GM18519 (cell line): ENCODE measurements at regions not wholly inside any gene's neighbourhood (a gene's known extent, or its start where the extent isn't known, plus 50 kb on each side); places are given as distances from the start of the nearest gene placed in this dataset.
"Not testable (repeated sequence)": the region's sequence is repeated elsewhere in the genome, so short reads cannot be mapped to it uniquely, and the experiment has no call there.

Experiments used
- ATAC-seq: cut with Tn5 transposase; IDR thresholded peaks from one replicate; pipeline ENCODE4 v1.9.1; 2021; ENCODE audit warnings: mild to moderate bottlenecking, moderate library complexity; ENCODE audit not compliant: unreplicated experiment, low FRiP score

DNA sequence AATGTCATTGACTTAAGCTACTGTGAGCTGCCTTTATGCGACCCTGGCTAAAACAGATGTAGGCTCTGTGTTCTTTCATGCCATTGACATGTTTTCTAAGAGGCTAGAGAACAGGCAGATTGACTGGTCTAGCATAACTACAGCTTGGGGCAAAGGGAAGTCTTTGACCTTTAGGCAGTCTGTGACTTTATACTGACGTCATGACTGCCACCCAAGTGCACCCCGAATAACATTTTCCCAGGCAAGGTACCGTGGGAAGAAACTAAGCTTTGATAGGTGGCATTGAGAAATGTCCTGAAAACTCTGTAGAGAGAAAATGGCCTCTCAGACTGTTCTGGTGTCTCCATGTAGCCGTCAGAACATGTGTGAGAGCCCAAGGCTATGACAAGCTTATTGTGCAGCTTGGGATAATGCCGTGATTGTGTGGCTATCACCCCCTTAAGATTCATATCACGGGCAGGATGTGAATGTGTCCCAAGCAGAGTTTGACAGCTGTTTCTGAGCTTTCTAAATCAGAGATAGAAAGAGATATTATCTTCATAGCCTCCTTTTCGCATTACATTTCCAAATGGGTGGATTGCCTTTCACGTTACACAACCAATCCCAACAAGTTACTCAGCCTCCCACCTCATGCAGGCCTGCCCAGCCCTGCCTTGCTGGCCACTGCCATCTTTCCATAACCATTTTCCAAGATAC is 672.2 kb upstream of the ACVR2A start:
- no peak for ATAC-seq

DNA sequence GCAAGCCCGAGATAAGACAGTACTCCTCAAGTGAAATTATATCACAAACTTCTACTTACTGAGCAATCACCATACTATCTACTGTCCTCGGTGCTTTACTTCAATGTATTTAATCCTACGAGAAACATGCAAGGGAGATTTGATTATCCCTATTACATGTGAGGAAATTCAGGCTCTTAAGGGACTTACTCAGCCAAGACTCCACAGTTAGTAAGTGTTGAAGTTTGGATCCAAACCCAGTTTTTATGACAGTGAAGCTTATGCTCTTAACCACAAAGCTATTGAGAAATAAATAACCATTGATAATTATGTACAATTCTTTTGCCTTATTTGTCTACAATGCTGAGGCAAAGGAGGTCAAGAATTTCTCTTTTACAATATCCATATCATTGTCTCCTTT is 672.9 kb upstream of the ACVR2A start:
- ATAC-seq, result no peak

DNA sequence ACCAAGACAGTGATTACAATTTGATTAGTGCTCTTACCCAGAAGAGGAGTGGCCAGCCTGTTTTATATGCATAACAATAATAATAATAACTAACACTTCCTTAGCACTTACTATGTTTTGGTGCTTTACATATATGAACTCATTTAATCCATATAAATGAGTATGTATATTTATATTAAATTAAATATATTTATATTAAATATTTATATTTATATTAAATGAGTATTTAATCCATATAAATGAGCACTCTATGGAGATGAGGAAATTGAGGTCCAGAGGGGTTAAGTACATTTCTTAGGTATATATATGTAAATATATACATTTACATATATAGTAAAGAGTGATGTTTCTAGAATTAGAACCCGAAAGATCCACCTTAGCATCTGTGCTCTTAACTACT is 673.9 kb upstream of the ACVR2A start:
- no peak for ATAC-seq

DNA sequence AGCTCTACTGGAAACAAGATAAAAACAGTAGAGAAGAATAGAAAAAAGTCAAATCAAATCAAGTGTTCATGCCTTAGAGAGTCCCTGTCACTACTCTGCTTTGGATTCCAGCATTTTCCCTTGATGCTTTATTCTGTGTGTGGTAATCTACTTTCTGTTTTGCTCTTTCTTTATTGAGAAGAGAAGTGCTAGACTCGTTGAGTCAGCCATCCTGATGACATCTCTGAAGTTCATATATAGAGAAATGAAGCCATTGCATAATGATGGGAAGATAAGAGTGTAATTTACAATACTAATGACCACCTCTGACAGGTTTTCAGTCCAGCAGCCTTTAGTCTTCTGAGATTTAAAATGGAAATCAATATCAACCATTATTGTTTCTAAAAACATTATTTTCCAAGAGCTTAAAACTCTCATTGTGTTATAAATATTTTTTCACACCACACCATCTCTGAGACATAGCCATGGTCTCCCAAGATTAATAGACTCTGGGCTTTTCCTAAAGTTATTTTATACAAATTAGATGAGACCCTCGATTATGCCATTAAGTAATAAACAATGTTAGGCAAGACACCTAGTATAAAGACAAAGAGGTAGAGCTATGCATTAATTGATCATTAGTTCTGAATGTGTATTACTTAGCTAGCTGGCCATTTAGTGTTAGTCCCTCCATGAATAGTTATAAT is 679.0 kb upstream of the ACVR2A start:
- ATAC-seq, result no peak

DNA sequence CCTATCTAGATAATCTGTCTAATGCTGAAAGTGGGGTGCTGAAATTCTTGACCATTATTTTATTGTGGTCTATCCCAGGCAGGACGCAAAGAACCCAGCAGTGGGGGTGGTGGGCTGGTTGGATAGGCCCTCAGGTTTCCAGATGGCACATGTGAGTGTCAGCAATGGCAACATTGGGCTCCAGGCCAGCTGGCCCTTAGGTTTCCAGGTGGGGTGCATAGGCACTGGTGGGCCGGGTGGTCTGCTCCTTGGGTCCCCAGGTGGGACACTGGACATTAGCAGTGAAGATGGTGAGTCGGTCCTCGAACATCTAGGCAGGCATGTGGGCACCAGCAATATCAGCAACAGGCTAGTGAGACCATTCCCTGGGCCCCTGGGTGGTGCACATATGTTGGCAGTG is 680.3 kb upstream of the ACVR2A start:
- no peak for ATAC-seq

DNA sequence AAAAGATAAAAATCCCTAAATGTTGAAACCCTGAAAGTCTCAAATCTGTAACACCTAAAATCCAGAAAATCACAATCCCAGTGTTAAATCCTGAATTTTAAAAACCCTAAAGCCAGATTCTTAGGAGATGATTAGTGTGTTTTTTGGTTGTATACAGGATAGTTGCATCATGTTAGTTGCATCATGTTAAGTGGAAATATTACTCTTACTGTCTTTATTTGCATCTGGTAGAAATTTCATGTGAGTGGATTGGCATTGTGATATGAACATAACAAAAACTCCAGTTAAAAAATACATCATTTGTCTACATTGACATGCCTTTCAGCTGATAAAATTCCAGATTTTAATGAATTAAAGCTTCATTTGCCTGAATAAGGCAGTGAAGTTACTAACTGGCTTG is 683.1 kb upstream of the ACVR2A start:
- no peak for ATAC-seq

DNA sequence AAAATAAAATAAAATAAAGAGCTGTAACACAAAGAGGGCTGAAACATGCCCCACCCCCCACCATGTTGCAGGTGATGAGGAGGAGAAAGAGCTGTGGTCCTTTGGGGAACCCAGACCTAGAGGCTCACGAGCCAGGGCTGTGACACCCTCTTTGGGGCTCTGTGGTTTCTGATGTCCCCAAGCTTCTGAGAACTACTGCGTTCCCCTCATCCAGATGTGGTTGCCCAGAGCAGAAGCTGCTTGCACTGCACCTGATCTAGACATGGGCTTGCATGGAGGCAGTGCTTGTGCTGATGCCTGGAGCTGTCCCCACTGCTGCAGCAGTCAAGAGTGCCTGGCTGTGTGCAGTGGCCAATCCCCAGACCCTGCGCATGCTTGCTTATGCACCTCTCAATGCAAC is 687.9 kb upstream of the ACVR2A start:
- no peak for ATAC-seq

DNA sequence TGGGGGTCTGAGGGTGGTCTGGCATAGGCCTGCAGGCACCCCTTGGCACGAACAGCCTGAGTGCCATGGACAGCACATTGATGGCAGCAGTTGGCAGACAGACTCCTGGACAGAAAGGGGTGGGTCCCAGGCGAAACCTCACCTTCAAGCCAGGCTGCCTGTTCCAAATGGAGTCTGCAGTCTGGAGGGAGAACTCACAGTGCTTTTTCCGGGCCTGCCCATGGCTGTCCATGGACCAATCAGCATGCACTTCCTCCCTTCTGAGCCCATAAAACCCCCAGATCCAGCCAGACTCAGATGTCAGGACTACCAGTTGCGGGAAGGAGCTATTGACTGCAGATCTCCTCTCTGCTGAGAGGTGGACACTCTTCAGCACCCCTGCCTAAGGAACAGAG is 694.6 kb upstream of the ACVR2A start:
- ATAC-seq, result no peak

DNA sequence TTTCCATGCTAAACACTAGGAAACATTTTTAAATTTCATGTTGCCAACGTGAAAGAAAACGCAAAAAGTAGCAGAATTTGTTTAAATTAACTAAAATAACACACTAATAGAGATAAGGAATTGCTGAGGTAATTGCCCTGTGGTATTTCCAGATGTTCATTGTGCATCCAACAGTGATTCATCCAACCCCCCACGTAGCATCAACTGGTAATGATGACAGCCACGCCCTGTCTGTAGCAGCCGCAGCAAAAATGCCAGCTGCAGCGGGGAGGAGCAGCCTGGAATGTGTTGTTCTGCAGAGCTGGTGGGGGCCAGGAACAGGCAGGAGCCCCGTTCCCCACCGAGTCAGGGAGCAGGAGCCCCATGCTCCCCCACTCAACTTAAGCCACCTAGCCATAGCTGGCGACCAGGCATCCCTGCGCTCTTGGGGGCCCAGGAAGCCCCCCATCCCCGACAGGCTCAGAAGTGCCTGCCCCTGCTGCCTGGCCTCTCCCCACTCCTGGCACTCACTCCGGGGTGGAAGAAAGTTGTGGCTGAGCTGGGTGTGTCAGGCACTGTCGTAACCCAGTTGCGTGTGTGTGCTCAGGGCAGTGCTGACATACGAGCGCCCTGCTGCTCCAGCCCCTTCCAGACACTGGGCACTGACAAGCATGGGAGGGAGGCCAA is 695.1 kb upstream of the ACVR2A start:
- no peak for ATAC-seq

DNA sequence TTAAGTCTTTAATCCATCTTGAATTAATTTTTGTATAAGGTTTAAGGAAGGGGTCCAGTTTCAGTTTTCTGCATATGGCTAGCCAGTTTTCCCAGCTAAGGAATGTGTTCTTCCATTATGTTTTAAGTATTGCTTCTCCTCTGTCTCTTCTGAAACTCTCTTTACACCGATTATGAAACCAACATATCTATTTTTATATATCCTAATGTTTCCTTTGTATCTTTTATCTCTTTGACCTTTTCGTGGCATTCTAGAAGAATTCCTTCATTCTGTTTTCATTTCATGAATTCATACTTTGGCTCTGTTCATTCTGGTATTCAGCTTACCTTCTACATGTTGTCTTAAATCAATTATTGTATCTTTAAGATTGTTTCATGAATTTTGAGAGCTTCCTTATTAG is 697.0 kb upstream of the ACVR2A start:
- ATAC-seq, result no peak

DNA sequence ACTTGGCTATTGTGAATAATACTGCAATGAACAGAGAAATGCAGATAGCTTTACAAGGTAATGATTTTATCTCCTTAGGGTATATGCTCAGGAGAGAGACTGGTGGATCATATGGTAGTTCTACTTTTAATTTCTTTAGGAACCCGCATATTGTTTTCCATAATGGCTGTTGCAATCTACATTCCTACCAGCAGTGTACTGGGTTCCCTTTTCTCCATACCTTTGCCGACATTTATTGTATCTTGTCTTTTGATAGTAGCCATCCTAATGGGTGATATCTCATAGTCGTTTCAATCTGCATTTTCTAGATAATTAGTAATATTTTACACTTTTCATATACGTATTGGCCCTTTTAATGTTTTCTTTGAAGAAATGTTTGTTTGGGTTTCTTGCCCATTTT is 702.9 kb upstream of the ACVR2A start:
- ATAC-seq, result no peak

DNA sequence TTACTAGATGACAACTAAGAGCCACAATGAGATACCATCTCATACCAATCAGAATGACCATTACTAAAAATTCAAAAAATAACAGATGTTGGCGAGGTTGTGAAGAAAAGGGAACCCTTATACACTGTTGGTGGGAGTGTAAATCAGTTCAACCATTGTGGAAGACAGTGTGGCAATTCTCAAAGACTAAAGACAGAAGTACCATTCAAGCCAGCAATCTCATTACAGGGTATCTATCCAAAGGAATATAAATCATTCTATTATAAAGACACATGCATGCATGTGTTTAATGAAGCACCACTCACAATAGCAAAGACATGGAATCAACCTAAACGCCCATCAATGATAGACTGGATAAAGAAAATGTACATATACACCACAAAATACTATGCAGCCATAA is 705.1 kb upstream of the ACVR2A start:
- not testable (repeated sequence) for ATAC-seq

DNA sequence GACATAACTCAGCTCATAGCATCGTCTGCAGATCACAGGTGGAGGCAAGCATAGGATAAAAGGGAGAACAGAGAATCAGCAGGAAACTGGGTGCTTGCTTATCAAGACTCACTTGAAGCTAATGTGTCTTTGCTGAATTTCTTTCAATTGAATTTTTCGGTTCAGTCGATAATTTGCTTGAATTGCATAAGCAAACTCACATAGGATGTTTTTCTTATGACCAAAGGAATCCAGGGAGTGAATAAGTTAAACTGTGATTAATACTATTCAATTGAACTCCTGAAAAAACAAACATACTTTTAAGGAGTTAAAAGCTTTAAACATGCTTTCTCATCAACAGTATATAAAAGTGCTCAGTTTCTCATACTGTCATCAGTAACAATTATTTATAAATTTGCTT is 707.1 kb upstream of the ACVR2A start:
- ATAC-seq, result no peak

DNA sequence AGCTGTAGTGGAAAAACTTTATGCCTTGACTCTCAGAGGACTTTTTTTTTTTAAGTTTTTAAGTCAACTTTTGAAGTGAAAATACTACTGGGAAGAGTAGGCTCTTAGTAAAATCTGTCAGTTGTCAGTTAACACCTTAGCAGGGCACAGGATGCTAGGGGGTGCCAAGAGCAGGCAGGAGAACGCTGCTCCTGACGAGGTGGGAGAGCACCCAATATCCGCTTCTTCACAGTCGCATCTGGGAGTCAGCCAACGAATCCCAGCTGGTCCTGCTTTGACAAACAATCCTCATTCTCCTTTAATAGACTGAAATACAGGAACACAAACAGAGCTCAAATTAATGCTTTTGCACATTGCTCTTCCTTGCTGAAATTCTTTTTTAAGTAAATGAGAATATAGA is 709.5 kb upstream of the ACVR2A start:
- no peak for ATAC-seq

DNA sequence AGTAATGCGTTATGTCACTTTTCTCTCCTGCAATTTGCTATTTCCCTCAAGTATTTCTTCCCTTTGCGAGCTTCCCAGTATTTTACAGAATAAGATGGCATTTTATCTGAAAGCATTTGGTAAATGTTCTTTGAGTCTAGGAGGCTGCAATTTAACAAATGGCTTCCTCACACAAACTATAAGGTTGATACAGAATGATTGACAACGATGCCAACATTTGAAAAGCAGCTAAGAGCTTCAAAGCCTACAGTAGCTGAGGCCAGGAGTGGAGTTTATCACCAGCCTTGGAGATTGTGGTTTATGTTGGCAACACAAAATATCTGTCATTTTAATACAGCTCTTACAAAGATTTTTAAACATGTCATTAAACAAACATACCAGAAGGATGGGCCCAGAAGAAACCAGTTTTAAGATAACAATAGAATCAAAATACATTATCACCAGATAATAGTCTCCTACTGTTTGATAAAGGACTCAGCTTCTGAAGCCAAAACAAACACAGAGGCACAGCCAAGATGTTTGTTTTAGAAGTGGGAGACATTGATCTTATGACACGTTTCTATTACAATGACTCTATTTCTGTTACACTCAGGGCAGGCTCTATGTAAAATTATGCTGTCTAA is 711.4 kb upstream of the ACVR2A start:
- ATAC-seq, result no peak

DNA sequence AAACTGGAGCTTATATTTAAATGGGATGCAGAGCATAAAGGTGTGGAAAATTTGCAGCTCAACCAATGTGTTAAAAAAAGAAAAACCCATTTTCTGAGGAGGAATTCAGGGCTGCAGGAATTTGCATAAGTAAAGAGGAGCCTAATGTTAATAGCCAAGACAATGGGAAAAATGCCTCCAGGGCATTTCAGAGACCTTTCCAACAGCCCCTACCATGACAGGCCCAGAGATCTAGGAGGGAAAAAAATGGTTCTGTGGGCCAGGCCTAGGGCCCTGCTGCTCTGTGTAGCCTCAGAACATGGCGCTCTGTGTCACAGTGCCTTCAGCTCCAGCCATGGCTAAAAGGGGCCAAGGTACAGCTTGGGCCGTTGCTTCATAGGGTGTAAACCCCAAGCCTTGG is 719.7 kb upstream of the ACVR2A start:
- no peak for ATAC-seq

DNA sequence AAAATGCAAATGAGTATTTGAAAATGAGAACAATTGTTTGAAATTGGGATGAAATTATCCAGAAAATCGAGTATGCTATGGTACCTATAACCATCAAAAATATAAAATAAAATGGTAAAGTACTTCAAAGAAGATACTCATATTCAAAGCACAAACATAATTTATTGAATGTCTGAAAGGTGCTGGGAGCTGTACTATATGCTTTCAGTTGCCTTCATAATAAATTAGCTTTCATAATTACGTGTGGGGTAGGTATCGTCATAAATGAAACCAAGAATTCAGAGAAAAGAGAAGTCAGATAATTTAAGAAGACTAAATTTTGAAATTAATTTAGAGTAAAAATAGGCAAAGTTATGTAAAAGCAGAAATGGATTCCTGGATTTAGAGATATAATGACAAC is 721.9 kb upstream of the ACVR2A start:
- ATAC-seq, result no peak

DNA sequence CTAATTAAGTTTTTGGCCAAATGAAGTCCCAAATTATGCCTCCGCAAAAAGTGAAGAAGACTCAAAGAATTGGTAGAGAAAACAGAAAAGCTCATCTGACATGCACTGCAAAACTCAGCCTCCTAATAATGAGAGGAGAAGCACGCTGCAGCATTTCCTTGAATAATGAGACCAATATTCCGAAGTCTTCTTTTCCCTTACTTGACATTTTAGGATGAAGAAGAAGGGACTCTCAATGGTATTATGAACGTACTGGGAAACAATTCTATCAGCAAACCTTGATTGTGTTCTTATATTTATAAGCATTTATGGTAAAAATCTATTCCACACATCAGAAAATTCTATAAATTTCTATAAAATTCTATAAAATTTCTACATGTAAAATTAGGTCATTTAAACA is 733.9 kb upstream of the ACVR2A start:
- no peak for ATAC-seq

DNA sequence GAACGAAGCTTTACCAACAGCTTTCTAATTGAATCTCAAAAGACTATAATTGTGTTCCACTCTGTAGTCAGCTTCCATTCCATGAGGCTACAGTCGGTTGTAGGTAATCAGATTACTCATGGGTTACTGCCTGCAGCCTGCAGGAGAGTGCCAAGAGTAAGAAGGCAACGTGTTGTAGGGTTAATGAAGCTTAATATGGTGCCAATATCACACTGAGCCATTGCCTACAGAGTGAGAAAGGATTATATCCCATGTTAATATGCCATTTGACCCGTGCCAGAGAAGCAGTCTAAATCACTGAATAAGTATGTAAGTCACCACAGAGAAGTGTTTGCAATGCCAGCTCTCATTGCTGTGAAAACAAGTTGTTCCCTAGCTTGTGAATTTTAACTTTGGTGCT is 734.5 kb upstream of the ACVR2A start:
- ATAC-seq, result no peak

DNA sequence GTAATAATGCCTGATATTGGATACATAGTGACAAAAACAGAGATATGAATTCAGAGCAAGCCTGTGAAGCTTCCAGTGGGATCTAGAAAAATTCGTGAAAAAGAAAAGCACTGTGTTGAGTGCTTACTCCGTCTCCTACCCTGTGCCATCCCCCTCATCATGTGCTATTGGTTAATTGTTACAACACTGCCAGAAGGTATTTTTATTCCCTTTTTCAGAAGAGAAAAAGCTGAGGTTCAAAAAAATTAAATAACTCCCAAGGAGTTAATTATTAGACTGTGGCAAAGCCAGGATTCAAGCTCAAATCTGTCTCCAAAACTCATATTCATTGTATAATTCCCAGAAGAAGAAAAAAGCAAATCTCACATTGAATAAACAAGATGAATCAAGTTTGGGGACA is 735.5 kb upstream of the ACVR2A start:
- ATAC-seq, result no peak

DNA sequence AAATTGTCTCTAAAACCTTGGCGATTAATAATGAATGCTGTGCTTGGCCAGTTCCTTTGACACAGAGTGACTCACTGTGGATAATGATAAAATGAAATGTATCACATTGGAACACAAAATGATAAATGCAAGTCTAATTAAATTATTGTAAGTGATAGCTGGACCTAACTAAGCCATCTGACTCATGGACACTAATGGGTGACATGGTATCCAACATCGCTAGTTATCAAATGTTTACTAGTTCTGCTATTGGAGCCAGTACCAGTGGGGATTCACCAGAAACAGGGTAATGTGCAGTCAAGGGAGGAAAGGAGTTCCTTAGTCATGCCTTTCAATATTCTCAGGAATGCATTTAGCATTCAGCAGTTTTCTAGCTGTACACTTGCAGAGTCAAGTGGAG is 736.3 kb upstream of the ACVR2A start:
- ATAC-seq, result no peak
